GM12891 (cell line): ENCODE measurements at regions not wholly inside any gene's neighbourhood (a gene's known extent, or its start where the extent isn't known, plus 50 kb on each side); places are given as distances from the start of the nearest gene placed in this dataset.
"Not testable (repeated sequence)": the region's sequence is repeated elsewhere in the genome, so short reads cannot be mapped to it uniquely, and the experiment has no call there.

Experiments
- PAX5 ChIP-seq: IDR thresholded peaks from 2 replicates; pipeline ENCODE4 v1.6.1; 2011; ENCODE audit warnings: low read length, moderate library complexity, mild to moderate bottlenecking; ENCODE audit not compliant: insufficient read depth, severe bottlenecking
- POLR2A ChIP-seq: IDR thresholded peaks from 2 replicates; pipeline ENCODE4 v1.6.1; 2011; ENCODE audit warnings: low read depth, low read length, control low read depth
- POLR2AphosphoS5 ChIP-seq: IDR thresholded peaks from 2 replicates; pipeline ENCODE4 v1.6.1; 2011; ENCODE audit warnings: low read depth, low read length, control low read depth
- POU2F2 ChIP-seq: IDR thresholded peaks from 2 replicates; pipeline ENCODE4 v1.6.1; 2011; ENCODE audit warnings: low read depth, mild to moderate bottlenecking, control low read depth, low read length, moderate library complexity
- SPI1 ChIP-seq: IDR thresholded peaks from 2 replicates; pipeline ENCODE4 v1.6.1; 2011; ENCODE audit warnings: low read depth, low read length, control low read depth

DNA sequence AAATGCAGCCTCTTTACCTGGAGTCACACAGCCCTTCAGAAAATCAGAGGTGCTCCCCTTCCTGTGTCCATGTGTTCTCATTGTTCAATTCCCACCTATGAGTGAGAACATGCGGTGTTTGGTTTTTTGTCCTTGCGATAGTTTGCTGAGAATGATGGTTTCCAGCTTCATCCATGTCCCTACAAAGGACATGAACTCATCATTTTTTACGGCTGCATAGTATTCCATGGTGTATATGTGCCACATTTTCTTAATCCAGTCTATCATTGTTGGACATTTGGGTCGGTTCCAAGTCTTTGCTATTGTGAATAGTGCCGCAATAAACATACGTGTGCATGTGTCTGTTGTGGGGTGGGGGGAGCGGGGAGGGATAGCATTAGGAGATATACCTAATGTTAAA is 60.3 kb upstream of the CCL1 start:
- not testable (repeated sequence) for TF ChIP-seq POLR2A, POLR2AphosphoS5, PAX5, SPI1, POU2F2
